IPS DF 6.9 (cell line): ENCODE measurements at regions not wholly inside any gene's neighbourhood (a gene's known extent, or its start where the extent isn't known, plus 50 kb on each side); places are given as distances from the start of the nearest gene placed in this dataset.

Source experiments
- DNase-seq: peaks from one replicate; pipeline ENCODE4 v3.0.0-alpha.2; 2013; ENCODE audit warnings: low read depth, low spot score
- H3K27ac ChIP-seq: one replicate; pipeline ENCODE4 v1.5.1; 2013; ENCODE audit warnings: low read length, control low read depth
- H3K27me3 ChIP-seq: 2 replicates; pipeline ENCODE4 v1.6.1; 2013; ENCODE audit warnings: mild to moderate bottlenecking, low read length; ENCODE audit not compliant: control insufficient read depth, insufficient read depth
- H3K36me3 ChIP-seq: 2 replicates; pipeline ENCODE4 v1.6.1; 2013; ENCODE audit warnings: low read length; ENCODE audit not compliant: control insufficient read depth, insufficient read depth
- H3K4me1 ChIP-seq: 2 replicates; pipeline ENCODE4 v1.6.1; 2013; ENCODE audit warnings: low read length; ENCODE audit not compliant: control insufficient read depth, insufficient read depth
- H3K4me3 ChIP-seq: 2 replicates; pipeline ENCODE4 v1.5.1; 2013; ENCODE audit warnings: mild to moderate bottlenecking, low read length
- H3K9me3 ChIP-seq: 2 replicates; pipeline ENCODE4 v1.6.1; 2013; ENCODE audit warnings: low read length, inconsistent platforms; ENCODE audit not compliant: control insufficient read depth, insufficient read depth
- WGBS: extraction: QIAGEN DNeasy Blood & Tissue Kit; methylation state at CpG from one replicate; pipeline ENCODE4 v1.1.7; 2013; ENCODE audit warnings: mixed read lengths, missing lambda C conversion rate; ENCODE audit not compliant: insufficient read length, insufficient coverage; 5-methylcytosine and 5-hydroxymethylcytosine counted together

DNA sequence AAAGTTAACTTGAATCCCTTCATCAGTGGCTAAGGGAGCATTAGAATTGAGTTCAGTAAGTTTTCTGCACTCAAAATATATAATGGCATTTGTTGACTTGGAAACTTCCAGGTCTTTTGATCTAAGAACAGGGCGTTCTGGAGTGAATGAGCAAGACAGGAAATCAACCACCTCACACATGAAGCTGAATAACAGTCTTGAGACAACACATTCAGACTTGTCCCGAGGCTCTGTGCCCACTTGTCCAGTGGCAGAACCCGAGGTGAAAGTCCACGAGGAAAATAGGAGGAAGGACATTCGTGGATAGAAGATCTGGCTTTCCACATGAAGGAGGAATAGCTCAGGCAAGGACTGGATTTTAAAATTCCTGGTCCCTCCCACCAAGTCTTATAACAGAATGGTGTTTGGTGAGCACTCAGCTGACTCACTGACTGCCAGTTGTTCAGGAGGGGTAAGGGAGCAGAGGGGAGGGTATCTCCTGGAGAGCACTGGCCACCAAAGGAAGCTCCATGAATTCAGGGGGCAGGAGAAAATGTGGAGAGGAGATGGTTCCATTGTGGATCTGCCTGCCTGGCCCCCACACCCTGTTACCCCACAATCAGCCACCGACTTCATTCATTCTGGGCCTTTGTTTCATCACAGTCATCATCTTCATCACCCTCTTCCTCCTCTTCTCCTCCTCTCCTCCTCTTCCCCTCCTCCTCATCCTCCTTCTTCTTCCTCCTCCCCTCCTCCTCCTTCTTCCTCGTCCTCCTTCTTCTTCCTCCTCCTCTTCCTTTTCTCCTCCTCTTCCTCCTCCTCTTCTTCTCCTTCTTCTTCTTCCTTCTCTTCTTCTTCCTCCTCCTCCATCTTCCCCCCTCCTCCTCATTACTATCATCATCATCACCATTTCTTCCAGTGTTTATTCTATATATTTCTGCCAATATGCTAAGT, 620.1 kb downstream of the MED13L start:
- H3K9me3 ChIP-seq, result no peaks in the 10 kb centered on the region
- H3K4me1 ChIP-seq, result no peaks in the 10 kb centered on the region
- WGBS, result no CpG with 5 or more reads among the region's 7 CpGs
- H3K27ac ChIP-seq, result no peak overlapping the region
- H3K36me3 ChIP-seq, result no peaks in the 10 kb centered on the region
- H3K27me3 ChIP-seq, result no peaks in the 10 kb centered on the region
- DNase-seq, result no peak
- no peak overlapping the region for H3K4me3 ChIP-seq

DNA sequence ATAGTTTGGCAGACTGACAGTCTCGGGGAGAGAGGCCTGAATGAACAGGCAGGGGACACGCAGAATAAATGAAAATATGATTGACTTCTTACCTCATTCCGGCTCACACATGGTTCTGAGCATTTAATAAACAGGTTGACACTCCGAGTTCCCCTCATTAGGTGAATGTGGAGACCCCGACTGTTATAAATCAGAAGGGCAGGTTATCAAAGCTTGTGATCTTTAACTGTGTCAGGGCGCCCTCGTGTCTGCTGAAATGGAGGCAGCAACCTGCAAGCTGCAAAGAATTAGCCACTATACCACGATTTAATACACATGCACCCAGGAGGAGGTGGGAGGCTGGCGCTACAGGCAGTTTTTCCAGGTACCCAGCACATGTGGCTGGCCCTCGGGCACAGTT, 627.5 kb downstream of the MED13L start:
- H3K27me3 ChIP-seq, result no peaks in the 10 kb centered on the region
- no peak overlapping the region for H3K4me3 ChIP-seq
- no peak for DNase-seq
- no peaks in the 10 kb centered on the region for H3K4me1 ChIP-seq
- WGBS, result no CpG with 5 or more reads among the region's 10 CpGs
- no peaks in the 10 kb centered on the region for H3K36me3 ChIP-seq
- H3K27ac ChIP-seq, result no peak overlapping the region
- no peaks in the 10 kb centered on the region for H3K9me3 ChIP-seq

DNA sequence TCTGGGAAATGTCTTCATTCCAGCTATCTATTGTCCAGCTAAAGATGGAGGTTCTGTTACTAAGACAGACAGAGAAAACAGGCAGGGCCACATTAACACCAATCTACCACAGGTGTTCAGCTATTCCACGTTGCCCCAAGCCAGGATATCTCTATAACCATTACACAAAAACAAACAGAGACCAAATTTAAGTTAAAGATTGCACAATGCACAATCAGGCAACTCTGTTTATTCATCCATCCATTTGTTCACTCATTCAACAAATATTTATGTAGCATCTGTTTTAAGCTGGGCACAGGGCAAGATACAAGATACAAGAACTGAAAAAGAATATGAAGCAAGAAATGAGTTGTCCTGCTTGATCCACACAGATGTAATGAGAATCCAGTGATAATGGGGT, 629.0 kb downstream of the MED13L start:
- Histone ChIP-seq H3K27ac (no peak overlapping the region), H3K36me3 (no peaks in the 10 kb centered on the region), H3K4me1 (no peaks in the 10 kb centered on the region), H3K4me3 (no peak overlapping the region), H3K27me3 (no peaks in the 10 kb centered on the region), H3K9me3 (no peaks in the 10 kb centered on the region)
- WGBS, result no CpG with 5 or more reads among the region's 1 CpG
- no peak for DNase-seq

DNA sequence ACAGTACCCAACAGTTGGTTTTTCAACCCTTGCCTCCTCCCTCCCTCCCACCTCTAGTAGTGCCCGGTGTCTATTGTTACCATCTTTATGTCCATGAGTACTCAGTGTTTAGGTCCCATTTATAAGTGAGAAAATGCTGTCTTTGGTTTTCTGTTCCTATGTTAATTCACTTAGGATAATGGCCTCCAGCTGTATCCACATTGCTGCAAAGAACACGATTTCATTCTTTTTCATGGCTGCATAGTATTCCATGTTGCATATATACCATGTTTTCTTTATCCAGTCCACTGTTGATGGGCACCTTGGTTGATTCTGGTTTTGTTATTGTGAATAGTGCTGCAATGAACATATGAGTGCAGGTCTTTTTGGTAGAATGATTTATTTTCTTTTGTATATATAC, 631.3 kb downstream of the MED13L start:
- no peaks in the 10 kb centered on the region for H3K4me1 ChIP-seq
- H3K36me3 ChIP-seq, result no peaks in the 10 kb centered on the region
- WGBS, result no CpG with 5 or more reads among the region's 2 CpGs
- no peaks in the 10 kb centered on the region for H3K9me3 ChIP-seq
- H3K27ac ChIP-seq, result no peak overlapping the region
- no peak for DNase-seq
- H3K27me3 ChIP-seq, result no peaks in the 10 kb centered on the region
- no peak overlapping the region for H3K4me3 ChIP-seq

DNA sequence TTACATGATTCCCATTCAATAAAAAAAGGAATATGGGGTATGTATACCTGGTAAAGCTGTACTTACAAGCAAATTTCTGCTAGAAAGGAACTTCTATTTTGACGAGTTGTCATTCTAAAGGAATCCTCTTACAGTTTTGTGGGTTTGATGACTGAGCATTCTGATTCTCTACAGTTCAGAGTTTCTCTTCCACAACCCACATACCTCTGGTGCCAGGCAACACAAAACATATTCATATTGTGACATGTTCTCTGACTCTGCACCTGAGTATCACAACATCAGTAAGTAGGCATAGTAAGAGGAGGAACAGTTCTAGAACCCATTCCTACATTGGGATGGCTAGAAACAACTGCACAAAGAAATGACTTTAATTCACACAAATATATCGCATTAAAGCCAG, 636.6 kb downstream of the MED13L start:
- no peaks in the 10 kb centered on the region for H3K27me3 ChIP-seq
- no peaks in the 10 kb centered on the region for H3K4me1 ChIP-seq
- DNase-seq, result no peak
- H3K27ac ChIP-seq, result no peak overlapping the region
- no peaks in the 10 kb centered on the region for H3K36me3 ChIP-seq
- no peaks in the 10 kb centered on the region for H3K9me3 ChIP-seq
- whole genome bisulfite sequencing, result no CpG with 5 or more reads among the region's 2 CpGs
- no peak overlapping the region for H3K4me3 ChIP-seq

DNA sequence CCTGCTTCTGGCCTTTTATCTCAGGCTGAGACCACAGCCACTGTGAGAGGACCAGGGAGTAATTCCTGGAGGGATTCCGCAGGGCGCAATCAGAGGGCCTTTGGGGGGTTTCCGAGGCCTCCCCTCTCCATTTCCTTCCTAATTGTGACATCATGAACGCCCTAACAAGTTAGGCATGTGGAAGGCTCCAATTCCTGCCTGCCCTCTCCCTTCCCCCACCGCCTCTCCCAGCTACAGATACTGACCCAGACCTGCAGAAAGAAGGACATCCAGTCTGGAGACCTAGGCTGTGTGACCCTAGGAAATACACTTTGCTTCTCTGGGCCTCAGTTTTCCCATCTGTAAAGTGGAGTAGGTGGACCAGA, 637.9 kb downstream of the MED13L start:
- no peak overlapping the region for H3K27ac ChIP-seq
- H3K27me3 ChIP-seq, result no peaks in the 10 kb centered on the region
- no peaks in the 10 kb centered on the region for H3K4me1 ChIP-seq
- H3K4me3 ChIP-seq, result no peak overlapping the region
- no CpG with 5 or more reads among the region's 5 CpGs for WGBS
- no peaks in the 10 kb centered on the region for H3K36me3 ChIP-seq
- H3K9me3 ChIP-seq, result no peaks in the 10 kb centered on the region
- DNase-seq, result no peak

DNA sequence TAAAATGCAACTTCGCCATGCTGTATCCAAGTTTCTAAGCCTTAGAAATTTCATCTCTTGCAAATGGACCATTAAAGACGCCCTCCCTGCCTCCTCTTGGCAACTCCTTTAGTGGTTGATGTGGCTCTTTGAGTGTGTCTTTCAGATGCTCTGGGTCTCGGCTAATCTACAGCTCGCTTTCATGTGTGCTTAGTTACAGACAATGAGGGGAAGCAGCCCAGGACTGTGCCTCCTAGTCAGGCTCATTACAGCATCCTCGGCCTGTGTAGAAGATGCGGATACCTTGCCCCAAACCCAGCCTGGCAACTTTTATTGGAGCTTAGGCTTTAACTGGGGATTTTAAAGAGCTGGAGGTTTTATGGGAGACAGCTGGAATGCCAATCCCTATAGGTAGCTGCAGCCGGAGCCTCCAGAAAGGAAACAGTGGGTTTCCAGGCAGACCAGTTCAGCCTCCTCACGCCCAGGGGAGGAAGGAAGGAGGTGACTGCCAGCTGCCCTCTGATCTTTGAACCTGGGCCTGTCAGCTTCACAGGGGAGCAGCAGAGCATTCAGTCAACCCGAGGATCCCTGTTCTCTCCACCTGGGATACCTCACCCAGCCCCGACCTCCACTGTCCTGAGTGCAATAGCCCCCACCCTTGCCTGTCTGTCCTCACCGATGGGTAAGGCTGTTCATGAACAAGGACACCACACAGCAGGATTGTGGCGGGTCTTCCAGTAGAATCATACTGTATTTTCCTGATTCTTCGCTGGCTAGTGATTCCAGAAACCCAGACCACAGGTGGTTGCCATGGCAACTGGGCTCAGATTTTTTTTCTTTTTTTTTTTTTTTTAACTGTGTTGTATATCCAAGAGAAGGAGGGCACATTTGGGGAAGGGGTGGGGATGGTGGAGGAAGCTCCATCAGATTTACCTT, 638.5 kb downstream of the MED13L start:
- no peaks in the 10 kb centered on the region for H3K4me1 ChIP-seq
- no peaks in the 10 kb centered on the region for H3K36me3 ChIP-seq
- no peak overlapping the region for H3K4me3 ChIP-seq
- no peak for DNase-seq
- no CpG with 5 or more reads among the region's 13 CpGs for WGBS
- no peaks in the 10 kb centered on the region for H3K27me3 ChIP-seq
- H3K9me3 ChIP-seq, result no peaks in the 10 kb centered on the region
- no peak overlapping the region for H3K27ac ChIP-seq

DNA sequence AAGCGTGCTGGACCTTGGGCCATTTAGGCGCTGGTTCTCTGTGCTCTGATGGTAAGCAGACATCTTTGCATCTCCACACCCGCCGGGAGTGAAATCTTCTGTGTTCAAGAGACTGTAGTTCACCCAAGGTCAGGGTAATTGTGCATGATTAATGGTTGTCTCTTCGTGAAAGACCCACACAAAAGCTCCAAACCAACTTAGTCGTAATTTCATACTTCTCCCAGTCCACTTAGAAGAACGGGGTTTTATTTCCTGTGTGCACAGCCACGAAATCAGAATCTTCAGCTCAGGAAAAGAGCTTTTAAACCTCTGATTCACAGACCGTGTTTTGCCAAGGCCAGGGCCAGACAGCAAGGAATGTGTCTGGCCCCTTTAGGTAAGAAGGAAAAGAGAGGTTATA, 640.9 kb downstream of the MED13L start:
- no peaks in the 10 kb centered on the region for H3K9me3 ChIP-seq
- no CpG with 5 or more reads among the region's 9 CpGs for WGBS
- H3K36me3 ChIP-seq, result no peaks in the 10 kb centered on the region
- no peak for DNase-seq
- H3K27me3 ChIP-seq, result no peaks in the 10 kb centered on the region
- H3K4me3 ChIP-seq, result no peak overlapping the region
- no peak overlapping the region for H3K27ac ChIP-seq
- H3K4me1 ChIP-seq, result no peaks in the 10 kb centered on the region

DNA sequence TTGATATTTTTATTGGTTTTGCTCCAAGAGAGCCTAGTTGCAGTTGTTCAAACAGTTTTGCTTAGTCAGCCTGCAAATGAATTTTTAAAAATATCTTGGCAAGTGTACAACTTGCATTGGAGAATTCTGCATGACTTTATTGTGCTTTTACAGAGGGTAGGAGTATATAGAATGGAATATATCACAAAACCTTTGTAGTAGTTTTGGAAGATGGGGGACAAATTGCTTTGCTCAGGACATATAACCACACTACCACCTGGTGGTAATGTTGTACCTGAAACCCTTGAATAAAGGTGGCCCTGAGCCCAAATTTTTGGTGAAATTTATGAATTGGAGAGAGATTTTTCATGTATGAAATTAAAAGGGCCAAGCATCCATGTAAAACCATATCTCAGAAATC, 645.2 kb downstream of the MED13L start:
- Histone ChIP-seq H3K4me1 (no peaks in the 10 kb centered on the region), H3K27ac (no peak overlapping the region), H3K27me3 (no peaks in the 10 kb centered on the region), H3K9me3 (no peaks in the 10 kb centered on the region), H3K36me3 (no peaks in the 10 kb centered on the region), H3K4me3 (no peak overlapping the region)
- no peak for DNase-seq

DNA sequence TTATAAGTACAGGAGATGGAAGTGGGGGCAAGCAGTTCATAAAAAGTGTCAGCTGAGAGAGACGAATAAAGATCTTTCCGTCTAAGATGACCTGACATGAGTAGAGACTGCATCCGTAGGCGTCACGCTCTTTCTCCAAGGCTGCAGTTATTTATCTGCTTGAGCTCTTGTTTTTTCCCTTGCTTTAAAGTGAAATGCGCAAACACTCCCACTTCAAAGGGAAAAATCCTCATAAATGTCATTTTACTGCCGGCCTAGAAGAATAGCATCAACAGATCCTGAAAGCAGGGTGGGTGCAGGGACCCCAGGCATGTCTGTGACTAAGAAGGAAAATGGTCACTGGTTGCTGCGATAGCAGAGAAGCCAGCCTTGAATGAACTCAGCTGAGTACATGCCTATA, 647.4 kb downstream of the MED13L start:
- WGBS, result no CpG with 5 or more reads among the region's 8 CpGs
- no peak for DNase-seq
- H3K27ac ChIP-seq, result no peak overlapping the region
- H3K4me1 ChIP-seq, result no peaks in the 10 kb centered on the region
- no peaks in the 10 kb centered on the region for H3K27me3 ChIP-seq
- H3K4me3 ChIP-seq, result no peak overlapping the region
- H3K9me3 ChIP-seq, result no peaks in the 10 kb centered on the region
- no peaks in the 10 kb centered on the region for H3K36me3 ChIP-seq
